Mucosa of descending colon (tissue), 3 donors: ENCODE measurements at regions not wholly inside any gene's neighbourhood (a gene's known extent, or its start where the extent isn't known, plus 50 kb on each side); places are given as distances from the start of the nearest gene placed in this dataset.

ENCODE experiments used
- ATAC-seq: fragments of 200-7000 bp; cut with Tn5 transposase; one replicate; pipeline ENCODE4 v1.9.1; 2020; ENCODE audit warnings: mild to moderate bottlenecking, moderate library complexity
- DNase-seq, 3 donors: peaks; one replicate each; pipeline ENCODE4 v3.0.0-alpha.2; 2020
- H3K36me3 ChIP-seq: fragments of 200-600 bp; one replicate; pipeline ENCODE4 v1.8.0; 2021; ENCODE audit warnings: low read depth, mild to moderate bottlenecking
- H3K4me1 ChIP-seq: fragments of 200-600 bp; one replicate; pipeline ENCODE4 v1.8.0; 2021; ENCODE audit warnings: low read depth, mild to moderate bottlenecking
- H3K4me3 ChIP-seq: fragments of 200-600 bp; one replicate; pipeline ENCODE4 v1.8.0; 2021; ENCODE audit warnings: mild to moderate bottlenecking
- H3K9me3 ChIP-seq: fragments of 200-600 bp; one replicate; pipeline ENCODE4 v1.8.0; 2021; ENCODE audit warnings: mild to moderate bottlenecking
- CTCF ChIP-seq: fragments of 200-600 bp; IDR thresholded peaks from one replicate; pipeline ENCODE4 v1.8.0; 2022; ENCODE audit warnings: antibody characterized with exemption, mild to moderate bottlenecking
- intact Hi-C, 2 donors: fragments of 100-400 bp; cut with DNase I in 1 of 2; cut with micrococcal nuclease in 1 of 2; formaldehyde crosslinking; loops; one replicate each; pipeline versions ENCODE4 v1.11.0 to v1.11.1; 2022; cut with DNase I, micrococcal nuclease
- donor health status: DM: no; HTN: no; CAD: no; lungs with moderate emphysema.
- donor health status: DM: no; HTN: no; CAD: no.
- donor health status: DM: no; HTN: yes; CAD: no.

- H3K4me1 ChIP-seq, result no peaks in the 10 kb centered on the region
- H3K9me3 ChIP-seq, result peaks cover 9% of the 10 kb centered on the region
- ATAC-seq (no peak), DNase-seq (no peak)
- no peak for TF ChIP-seq CTCF
- no peak overlapping the region for H3K4me3 ChIP-seq
- intact Hi-C loops, result no loop called here
- no peaks in the 10 kb centered on the region for H3K36me3 ChIP-seq
Observed at GRCh38 chr5:166211640-166212039, 2079.8 kb upstream of the WWC1 start.

GRCh38 chr5:166236327-166236726, 2055.1 kb upstream of the WWC1 start:
- no peaks in the 10 kb centered on the region for H3K36me3 ChIP-seq
- TF ChIP-seq CTCF, result no peak
- ATAC-seq (no peak), DNase-seq (no peak)
- no peak overlapping the region for H3K4me3 ChIP-seq
- peaks cover 13% of the 10 kb centered on the region for H3K9me3 ChIP-seq
- intact Hi-C loops, result no loop called here
- H3K4me1 ChIP-seq, result no peaks in the 10 kb centered on the region

GRCh38 chr5:166240705-166241104, 2050.7 kb upstream of the WWC1 start:
- no peaks in the 10 kb centered on the region for H3K36me3 ChIP-seq
- intact Hi-C loops, result no loop called here
- TF ChIP-seq CTCF, result no peak
- no peak overlapping the region for H3K4me3 ChIP-seq
- H3K9me3 ChIP-seq, result peaks cover 11% of the 10 kb centered on the region
- DNase-seq, result no peak
- no peak for ATAC-seq
- no peaks in the 10 kb centered on the region for H3K4me1 ChIP-seq

GRCh38 chr5:166245556-166245955, 2045.9 kb upstream of the WWC1 start:
- TF ChIP-seq CTCF, result no peak
- no peak overlapping the region for H3K4me3 ChIP-seq
- ATAC-seq (no peak), DNase-seq (no peak)
- intact Hi-C loops, result no loop called here
- no peaks in the 10 kb centered on the region for H3K4me1 ChIP-seq
- peaks cover 3% of the 10 kb centered on the region for H3K9me3 ChIP-seq
- H3K36me3 ChIP-seq, result no peaks in the 10 kb centered on the region

GRCh38 chr5:166251786-166252185, 2039.7 kb upstream of the WWC1 start:
- intact Hi-C loops, result no loop called here
- Histone ChIP-seq H3K4me3 (no peak overlapping the region), H3K9me3 (peaks cover 2% of the 10 kb centered on the region), H3K4me1 (no peaks in the 10 kb centered on the region), H3K36me3 (no peaks in the 10 kb centered on the region)
- ATAC-seq (no peak), DNase-seq (no peak)
- TF ChIP-seq CTCF, result no peak

GRCh38 chr5:166257661-166258060, 2033.8 kb upstream of the WWC1 start:
- Histone ChIP-seq H3K4me3 (no peak overlapping the region), H3K36me3 (no peaks in the 10 kb centered on the region), H3K9me3 (peaks cover 11% of the 10 kb centered on the region), H3K4me1 (no peaks in the 10 kb centered on the region)
- DNase-seq (no peak), ATAC-seq (no peak)
- TF ChIP-seq CTCF, result no peak
- intact Hi-C loops, result no loop called here
